ENCODE measurements at regions not wholly inside any gene's neighbourhood (a gene's known extent, or its start where the extent isn't known, plus 50 kb on each side); places are given as distances from the start of the nearest gene placed in this dataset.
A peak's percentile ranks its signal among the peaks of the same experiment; 100 is the strongest.
"Not testable (repeated sequence)": the region's sequence is repeated elsewhere in the genome, so short reads cannot be mapped to it uniquely, and the experiment has no call there.

DNA sequence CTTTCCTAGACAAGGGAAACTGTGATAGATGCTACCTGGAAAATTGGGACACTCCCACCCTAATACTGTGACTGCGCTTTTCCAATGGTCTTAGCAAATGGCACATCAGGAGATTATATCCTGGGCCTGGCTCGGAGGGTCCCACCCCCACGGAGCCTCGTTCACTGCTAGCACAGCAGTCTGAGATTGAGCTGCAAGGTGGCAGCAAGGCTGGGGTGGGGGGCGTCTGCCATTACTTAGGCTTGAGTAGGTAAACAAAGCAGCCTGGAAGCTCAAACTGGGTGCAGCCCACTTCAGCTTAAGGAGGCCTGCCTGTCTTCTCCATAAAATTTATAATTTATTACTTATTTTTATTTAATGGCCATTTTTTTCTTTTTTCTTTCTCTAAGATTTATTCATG, 802.1 kb upstream of the SLC39A10 start:
- 76 to 98% (median 88%) methylated on average over 5 of the region's 5 CpGs for WGBS, 5 donors
- no peaks in the 10 kb centered on the region for H3K4me1 ChIP-seq
- no peaks in the 10 kb centered on the region for H3K36me3 ChIP-seq
- H3K27ac ChIP-seq = no peak overlapping the region
- TF ChIP-seq POLR2AphosphoS5 (IDR thresholded peaks at IDR 0.05) (no peak), POLR2A (IDR thresholded peaks at IDR 0.05) (no peak)
- TF ChIP-seq, protein P1, sequence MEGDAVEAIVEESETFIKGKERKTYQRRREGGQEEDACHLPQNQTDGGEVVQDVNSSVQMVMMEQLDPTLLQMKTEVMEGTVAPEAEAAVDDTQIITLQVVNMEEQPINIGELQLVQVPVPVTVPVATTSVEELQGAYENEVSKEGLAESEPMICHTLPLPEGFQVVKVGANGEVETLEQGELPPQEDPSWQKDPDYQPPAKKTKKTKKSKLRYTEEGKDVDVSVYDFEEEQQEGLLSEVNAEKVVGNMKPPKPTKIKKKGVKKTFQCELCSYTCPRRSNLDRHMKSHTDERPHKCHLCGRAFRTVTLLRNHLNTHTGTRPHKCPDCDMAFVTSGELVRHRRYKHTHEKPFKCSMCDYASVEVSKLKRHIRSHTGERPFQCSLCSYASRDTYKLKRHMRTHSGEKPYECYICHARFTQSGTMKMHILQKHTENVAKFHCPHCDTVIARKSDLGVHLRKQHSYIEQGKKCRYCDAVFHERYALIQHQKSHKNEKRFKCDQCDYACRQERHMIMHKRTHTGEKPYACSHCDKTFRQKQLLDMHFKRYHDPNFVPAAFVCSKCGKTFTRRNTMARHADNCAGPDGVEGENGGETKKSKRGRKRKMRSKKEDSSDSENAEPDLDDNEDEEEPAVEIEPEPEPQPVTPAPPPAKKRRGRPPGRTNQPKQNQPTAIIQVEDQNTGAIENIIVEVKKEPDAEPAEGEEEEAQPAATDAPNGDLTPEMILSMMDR (IDR thresholded peaks at IDR 0.05 in 8 of 11, conservative IDR thresholded peaks at IDR 0.05 in 3 of 11) = no peak
- H3K27me3 ChIP-seq (replicated peaks in 1 of 7) = no peaks in the 10 kb centered on the region
- H3K9me3 ChIP-seq = peaks cover 0 to 4% (median 0%) of the 10 kb centered on the region in 8 donors
- intact Hi-C loops (cut with DNase I; ENCODE audit: low total_unique reads) = no loop called here
- H3K4me3 ChIP-seq = no peak overlapping the region
- peak; percentile 23 for DNase-seq

DNA sequence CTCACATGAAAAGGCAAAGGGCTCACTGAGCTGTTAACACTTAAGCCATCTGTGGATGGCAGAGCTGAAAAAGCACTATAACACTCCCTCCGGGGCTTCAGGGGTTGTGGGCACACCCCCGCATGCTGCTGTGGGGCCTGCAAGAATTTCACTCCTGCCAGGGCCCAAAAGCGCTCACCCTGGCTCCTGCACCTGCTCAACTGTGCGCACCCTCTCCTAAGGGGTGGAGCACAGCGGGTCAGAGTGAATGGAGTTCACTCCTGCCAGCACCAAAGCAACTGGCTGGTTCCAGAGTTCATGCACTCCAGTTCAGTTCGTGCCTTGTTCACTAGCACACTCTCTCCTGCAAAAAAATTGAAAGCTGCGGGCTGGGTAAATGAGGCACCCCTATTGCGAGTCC, 814.2 kb upstream of the SLC39A10 start:
- Histone ChIP-seq H3K4me1 (no peaks in the 10 kb centered on the region), H3K36me3 (no peaks in the 10 kb centered on the region), H3K4me3 (no peak overlapping the region), H3K27ac (no peak overlapping the region), H3K9me3 (no peaks in the 10 kb centered on the region), H3K27me3 (replicated peaks in 1 of 7) (no peaks in the 10 kb centered on the region)
- intact Hi-C loops (cut with DNase I; ENCODE audit: low total_unique reads) = no loop called here
- WGBS, 5 donors = 61 to 73% (median 67%) methylated on average over 8 of the region's 8 CpGs
- no peak for TF ChIP-seq POLR2AphosphoS5 (IDR thresholded peaks at IDR 0.05)
- TF ChIP-seq, protein P1 (IDR thresholded peaks at IDR 0.05 in 8 of 11, conservative IDR thresholded peaks at IDR 0.05 in 3 of 11) = no peak
- no peak for TF ChIP-seq POLR2A (IDR thresholded peaks at IDR 0.05)
- DNase-seq = no peak

DNA sequence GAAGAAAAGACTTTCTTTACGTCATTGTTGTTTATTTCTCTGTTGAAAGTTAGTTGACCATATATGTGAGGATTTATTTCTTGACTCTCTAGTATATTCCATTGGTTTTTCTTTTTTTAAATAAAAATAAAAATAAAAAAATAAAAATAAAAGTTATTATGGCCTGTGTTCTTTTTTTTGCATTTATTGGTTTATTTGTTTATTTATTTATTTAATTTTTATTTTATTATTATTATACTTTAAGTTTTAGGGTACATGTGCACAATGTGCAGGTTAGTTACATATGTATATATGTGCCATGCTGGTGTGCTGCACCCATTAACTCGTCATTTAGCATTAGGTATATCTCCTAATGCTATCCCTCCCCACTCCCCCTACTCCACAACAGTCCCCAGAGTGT, 822.7 kb upstream of the SLC39A10 start:
- H3K27me3 ChIP-seq (replicated peaks in 1 of 7); H3K27ac ChIP-seq; intact Hi-C loops (cut with DNase I; ENCODE audit: low total_unique reads); H3K9me3 ChIP-seq; H3K4me1 ChIP-seq; H3K36me3 ChIP-seq; DNase-seq; H3K4me3 ChIP-seq: not testable (repeated sequence)
- WGBS, 5 donors = 66 to 89% (median 76%) methylated on average over 1 to 2 of the region's 2 CpGs

DNA sequence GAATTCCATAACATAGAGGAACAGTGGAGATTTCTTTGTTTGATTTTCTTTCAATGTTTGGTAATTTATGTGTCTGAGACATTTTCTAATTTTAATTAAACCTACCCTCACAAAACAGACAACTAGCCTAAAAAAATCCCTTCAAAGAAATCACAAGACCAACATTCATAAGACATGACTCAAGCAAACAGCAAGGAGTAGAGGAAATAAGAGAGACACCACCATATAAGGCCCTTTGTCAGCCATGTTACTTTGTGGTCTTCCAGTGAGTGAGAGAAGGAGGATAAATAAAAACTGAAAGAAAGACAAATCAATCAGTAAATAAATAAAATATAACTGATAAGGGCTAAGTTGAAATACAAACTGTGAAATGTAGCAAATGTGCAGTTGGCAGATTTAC, 830.8 kb upstream of the SLC39A10 start:
- Histone ChIP-seq H3K4me1 (no peaks in the 10 kb centered on the region), H3K9me3 (no peaks in the 10 kb centered on the region), H3K4me3 (no peak overlapping the region), H3K36me3 (no peaks in the 10 kb centered on the region), H3K27ac (no peak overlapping the region), H3K27me3 (replicated peaks in 1 of 7) (no peaks in the 10 kb centered on the region)
- DNase-seq = no peak
- TF ChIP-seq, protein P1 (IDR thresholded peaks at IDR 0.05 in 8 of 11, conservative IDR thresholded peaks at IDR 0.05 in 3 of 11) = no peak
- TF ChIP-seq POLR2AphosphoS5 (IDR thresholded peaks at IDR 0.05) (no peak), POLR2A (IDR thresholded peaks at IDR 0.05) (no peak)
- intact Hi-C loops (cut with DNase I; ENCODE audit: low total_unique reads) = no loop called here

DNA sequence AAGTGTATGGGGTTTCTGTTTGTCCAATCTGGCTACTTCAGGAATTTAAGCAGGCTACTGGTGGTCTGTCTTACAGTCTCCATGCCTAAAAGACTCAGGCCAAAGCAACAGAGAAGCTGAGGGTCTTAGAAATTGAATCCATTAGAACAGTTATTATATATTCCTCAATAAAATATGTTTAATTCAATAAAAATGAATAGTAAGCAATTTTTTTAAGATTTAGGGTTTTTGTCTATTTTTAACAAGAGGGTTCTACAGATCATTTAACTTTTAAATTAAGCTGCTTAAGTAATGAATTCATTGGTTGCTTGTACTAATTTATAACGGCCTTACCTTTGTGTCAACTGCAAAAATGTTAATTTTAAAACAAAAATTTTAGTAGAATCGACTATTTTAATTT, 832.6 kb upstream of the SLC39A10 start:
- no peak overlapping the region for H3K27ac ChIP-seq
- H3K27me3 ChIP-seq (replicated peaks in 1 of 7) = no peaks in the 10 kb centered on the region
- DNase-seq = no peak
- no peaks in the 10 kb centered on the region for H3K4me1 ChIP-seq
- WGBS, 5 donors = 52 to 81% (median 62%) methylated on average over 2 of the region's 2 CpGs
- no peaks in the 10 kb centered on the region for H3K36me3 ChIP-seq
- H3K9me3 ChIP-seq = no peaks in the 10 kb centered on the region
- no peak overlapping the region for H3K4me3 ChIP-seq
- intact Hi-C loops (cut with DNase I; ENCODE audit: low total_unique reads) = no loop called here
- no peak for TF ChIP-seq POLR2A (IDR thresholded peaks at IDR 0.05)
- TF ChIP-seq, protein P1 (IDR thresholded peaks at IDR 0.05 in 8 of 11, conservative IDR thresholded peaks at IDR 0.05 in 3 of 11) = no peak

Data from spleen (tissue), 11 donors.